ENCODE measurements at regions not wholly inside any gene's neighbourhood (a gene's known extent, or its start where the extent isn't known, plus 50 kb on each side); places are given as distances from the start of the nearest gene placed in this dataset.

GRCh38 chr2:41498781-41499180 is 549.0 kb upstream of the PKDCC start:
- 74 to 86% (median 84%) methylated on average over 3 of the region's 3 CpGs for WGBS, 5 donors
- H3K9me3 ChIP-seq, result peaks cover 10 to 88% (median 78%) of the 10 kb centered on the region in 8 donors
- no peaks in the 10 kb centered on the region for H3K4me1 ChIP-seq
- H3K4me3 ChIP-seq, result no peak overlapping the region
- TF ChIP-seq POLR2AphosphoS5 (IDR thresholded peaks at IDR 0.05) (no peak), CTCF (IDR thresholded peaks at IDR 0.05 in 8 of 11, conservative IDR thresholded peaks at IDR 0.05 in 3 of 11) (no peak), POLR2A (IDR thresholded peaks at IDR 0.05) (no peak)
- no peak for DNase-seq
- no peaks in the 10 kb centered on the region for H3K36me3 ChIP-seq
- H3K27me3 ChIP-seq (replicated peaks in 1 of 7), result no peaks in the 10 kb centered on the region
- H3K27ac ChIP-seq, result no peak overlapping the region
- intact Hi-C loops (cut with DNase I; ENCODE audit: low total_unique reads), result no loop called here

GRCh38 chr2:41500895-41501294 is 546.9 kb upstream of the PKDCC start:
- Histone ChIP-seq H3K4me3 (no peak overlapping the region), H3K36me3 (no peaks in the 10 kb centered on the region), H3K27ac (no peak overlapping the region), H3K4me1 (no peaks in the 10 kb centered on the region), H3K9me3 (peaks cover 4 to 67% (median 57%) of the 10 kb centered on the region in 8 donors), H3K27me3 (replicated peaks in 1 of 7) (no peaks in the 10 kb centered on the region)
- intact Hi-C loops (cut with DNase I; ENCODE audit: low total_unique reads), result no loop called here
- no peak for DNase-seq
- TF ChIP-seq CTCF (IDR thresholded peaks at IDR 0.05 in 8 of 11, conservative IDR thresholded peaks at IDR 0.05 in 3 of 11) (no peak), POLR2AphosphoS5 (IDR thresholded peaks at IDR 0.05) (no peak), POLR2A (IDR thresholded peaks at IDR 0.05) (no peak)
- 78 to 93% (median 90%) methylated on average over 2 of the region's 2 CpGs for WGBS, 5 donors

DNA sequence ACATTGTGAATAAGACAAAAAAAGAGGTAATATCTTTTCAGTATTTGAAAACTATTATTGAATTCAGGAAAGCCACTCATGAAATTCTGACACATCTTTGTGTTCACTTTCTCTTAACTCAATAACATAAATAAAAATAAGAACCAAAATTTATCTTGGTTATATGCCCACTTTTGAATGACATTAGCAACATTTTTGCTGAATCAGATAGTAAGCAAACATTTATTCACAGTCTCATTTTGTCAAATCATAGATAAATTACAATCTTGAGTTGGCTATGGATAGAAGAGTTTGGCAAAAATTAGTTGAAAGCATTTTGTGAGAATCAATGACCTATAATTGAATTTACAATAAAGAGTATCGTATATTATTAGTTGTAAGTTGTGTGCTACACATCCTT is 545.1 kb upstream of the PKDCC start:
- no peaks in the 10 kb centered on the region for H3K27me3 ChIP-seq (replicated peaks in 1 of 7)
- TF ChIP-seq POLR2A (IDR thresholded peaks at IDR 0.05) (no peak), CTCF (IDR thresholded peaks at IDR 0.05 in 8 of 11, conservative IDR thresholded peaks at IDR 0.05 in 3 of 11) (no peak), POLR2AphosphoS5 (IDR thresholded peaks at IDR 0.05) (no peak)
- no peak overlapping the region for H3K4me3 ChIP-seq
- no peaks in the 10 kb centered on the region for H3K36me3 ChIP-seq
- no peak overlapping the region for H3K27ac ChIP-seq
- peaks cover 0 to 48% (median 39%) of the 10 kb centered on the region in 8 donors for H3K9me3 ChIP-seq
- no peaks in the 10 kb centered on the region for H3K4me1 ChIP-seq
- 40 to 96% (median 88%) methylated on average over 1 of the region's 1 CpG for WGBS, 5 donors
- intact Hi-C loops (cut with DNase I; ENCODE audit: low total_unique reads), result no loop called here
- no peak for DNase-seq

- no peak overlapping the region for H3K27ac ChIP-seq
Observed at GRCh38 chr2:41504532-41504931, 543.3 kb upstream of the PKDCC start.

More at GRCh38 chr2:41504532-41504931, 543.3 kb upstream of the PKDCC start:
- peaks cover 0 to 1% (median 0%) of the 10 kb centered on the region in 6 donors for H3K4me1 ChIP-seq
- WGBS, 5 donors, result 69 to 90% (median 84%) methylated on average over 2 of the region's 2 CpGs
- no peak for TF ChIP-seq CTCF (IDR thresholded peaks at IDR 0.05 in 8 of 11, conservative IDR thresholded peaks at IDR 0.05 in 3 of 11)
- TF ChIP-seq POLR2A (IDR thresholded peaks at IDR 0.05), result no peak
- TF ChIP-seq POLR2AphosphoS5 (IDR thresholded peaks at IDR 0.05), result no peak
- no peak overlapping the region for H3K4me3 ChIP-seq
- intact Hi-C loops (cut with DNase I; ENCODE audit: low total_unique reads), result no loop called here
- no peaks in the 10 kb centered on the region for H3K36me3 ChIP-seq
- peaks cover 0 to 31% (median 21%) of the 10 kb centered on the region in 8 donors for H3K9me3 ChIP-seq
- DNase-seq, result no peak
- no peaks in the 10 kb centered on the region for H3K27me3 ChIP-seq (replicated peaks in 1 of 7)
